HG03558 (cell line): ENCODE measurements at regions not wholly inside any gene's neighbourhood (a gene's known extent, or its start where the extent isn't known, plus 50 kb on each side); places are given as distances from the start of the nearest gene placed in this dataset.
"Not testable (repeated sequence)": the region's sequence is repeated elsewhere in the genome, so short reads cannot be mapped to it uniquely, and the experiment has no call there.

ENCODE experiments used
- ATAC-seq: cut with Tn5 transposase; IDR thresholded peaks from one replicate; pipeline ENCODE4 v1.9.1; 2021; ENCODE audit warnings: moderate number of reproducible peaks; ENCODE audit not compliant: unreplicated experiment; ENCODE audit errors: extremely low read depth

- no peak for ATAC-seq
Observed at GRCh38 chr2:7691961-7692656, 774.9 kb downstream of the RNF144A start.

DNA sequence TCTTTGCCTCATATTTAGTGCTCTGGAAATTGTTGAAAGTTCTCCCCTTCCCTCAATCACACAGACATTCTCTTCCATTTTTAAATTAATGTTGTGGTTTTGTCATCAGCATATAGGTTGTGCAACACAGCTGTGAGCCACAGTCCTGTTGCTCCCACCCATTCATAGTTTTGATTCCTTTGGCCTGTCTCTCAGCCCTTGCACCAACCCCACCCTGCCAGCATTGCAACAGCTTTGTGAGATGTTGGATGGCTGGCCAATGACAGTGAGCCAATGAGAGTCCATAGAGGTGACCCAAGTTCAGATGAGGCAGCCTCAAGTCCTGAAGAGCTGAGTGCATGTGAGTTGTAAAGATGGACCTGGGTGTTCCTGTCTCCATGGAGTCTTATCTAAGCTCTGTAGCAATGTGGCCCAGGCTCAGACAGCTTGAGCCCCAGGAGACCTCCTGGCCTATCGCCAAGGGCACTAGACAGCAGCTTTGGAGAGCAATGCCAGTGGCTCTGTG lies 775.5 kb downstream of the RNF144A start:
- ATAC-seq: no peak

DNA sequence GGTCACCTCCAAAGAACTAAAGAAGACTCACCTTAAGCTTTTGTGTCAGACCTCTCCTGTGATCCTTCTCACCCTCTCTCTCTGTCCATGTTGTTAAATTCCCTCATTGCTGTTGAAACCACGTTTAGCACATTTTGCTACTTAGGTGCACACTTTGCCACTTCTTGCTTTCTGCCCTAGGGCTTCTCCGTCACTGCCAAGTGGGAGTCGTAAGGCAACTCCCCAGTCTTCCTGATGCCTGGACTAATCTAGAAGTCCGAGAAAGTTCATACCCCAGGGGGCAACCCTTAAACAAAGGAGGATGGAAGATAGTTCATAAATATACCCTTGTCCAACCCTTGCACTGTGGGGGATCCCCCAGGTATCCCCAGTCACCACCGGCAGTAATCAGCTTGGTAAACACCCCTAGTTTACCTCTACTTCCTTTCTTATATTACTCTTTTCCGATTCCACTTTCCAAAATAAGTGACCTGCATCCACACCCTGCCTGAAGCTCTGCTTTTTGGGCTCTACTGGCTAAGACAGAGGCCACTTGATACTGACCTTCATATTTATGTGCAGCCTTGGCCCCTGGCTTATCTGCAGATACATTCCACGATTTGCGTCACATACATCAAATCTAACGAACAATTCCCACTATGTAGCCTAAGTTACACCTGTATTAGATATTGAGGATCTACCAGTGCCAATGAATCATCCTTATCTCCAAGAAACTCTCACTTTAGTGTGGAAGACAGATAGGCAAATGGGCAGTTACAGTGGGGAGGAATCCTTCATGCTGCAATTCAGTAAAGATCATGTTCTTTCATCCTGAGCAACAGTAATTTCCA lies 776.2 kb downstream of the RNF144A start:
- no peak for ATAC-seq

DNA sequence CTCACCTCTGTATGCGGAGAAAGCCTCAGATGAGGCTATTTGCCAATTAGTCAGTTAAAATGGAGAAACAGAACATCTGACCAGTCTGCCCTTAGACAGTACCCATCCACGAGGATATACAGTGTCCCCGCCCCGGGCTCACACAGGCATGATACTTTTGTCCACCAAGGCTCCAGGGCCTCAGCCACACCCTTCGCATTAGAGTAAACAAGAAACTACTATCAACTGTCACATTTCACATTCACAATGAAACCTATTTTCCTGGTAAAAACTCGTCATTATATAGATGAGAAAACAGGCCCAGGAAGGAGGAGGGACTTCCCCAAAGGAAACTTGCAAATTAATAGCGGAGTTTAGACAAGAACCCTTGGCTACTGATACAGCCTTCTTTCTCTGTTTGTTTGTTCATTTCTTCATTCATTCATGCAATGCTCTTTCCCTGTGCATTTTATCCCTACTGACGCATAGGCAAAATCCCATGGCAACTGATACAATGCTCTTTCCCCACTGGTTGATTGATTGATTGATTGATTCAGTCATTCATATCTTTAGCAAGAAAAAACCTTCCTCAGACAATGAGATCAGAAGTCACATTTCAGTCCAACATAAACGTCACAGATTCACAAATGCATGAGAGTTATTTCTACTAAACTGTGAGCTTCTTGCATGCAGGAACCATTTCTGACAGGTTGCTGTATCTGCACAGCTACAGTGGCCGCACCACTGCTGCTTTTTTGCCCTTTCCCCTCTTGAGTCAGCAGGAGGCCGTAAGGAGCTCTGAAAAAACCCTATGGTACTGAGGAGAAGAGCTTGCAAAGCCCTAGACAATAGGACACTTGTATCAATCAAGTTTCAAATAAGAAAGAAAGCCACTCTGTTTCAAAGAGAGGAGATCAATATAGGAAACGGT lies 777.1 kb downstream of the RNF144A start:
- ATAC-seq: no peak

GRCh38 chr2:7696556-7696955 lies 779.3 kb downstream of the RNF144A start:
- not testable (repeated sequence) for ATAC-seq

DNA sequence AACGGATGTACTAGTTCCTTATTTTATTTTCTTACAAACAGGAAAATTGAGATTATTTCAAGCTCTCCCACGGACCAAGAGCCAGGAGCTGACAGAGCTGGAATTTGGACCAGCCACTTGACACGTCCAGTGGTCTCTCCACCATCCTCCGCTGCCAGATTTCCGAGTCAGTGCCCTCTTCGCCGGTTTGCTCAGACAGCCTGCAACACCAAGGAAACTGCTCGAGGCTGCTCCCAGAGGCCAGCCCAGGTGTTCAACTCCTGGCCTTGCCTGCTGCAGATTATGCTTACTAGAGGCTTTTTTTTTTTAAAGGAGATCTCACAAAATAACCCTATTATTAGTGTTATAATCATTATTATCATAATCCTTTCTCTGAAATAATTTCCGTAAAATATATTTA lies 779.8 kb downstream of the RNF144A start:
- no peak for ATAC-seq

- ATAC-seq: no peak
Observed at GRCh38 chr2:7701791-7702190, 784.6 kb downstream of the RNF144A start.

GRCh38 chr2:7703048-7703447 lies 785.8 kb downstream of the RNF144A start:
- no peak for ATAC-seq

- no peak for ATAC-seq
Observed at GRCh38 chr2:7703543-7704144, 786.4 kb downstream of the RNF144A start.

GRCh38 chr2:7704296-7704865 lies 787.2 kb downstream of the RNF144A start:
- no peak for ATAC-seq

DNA sequence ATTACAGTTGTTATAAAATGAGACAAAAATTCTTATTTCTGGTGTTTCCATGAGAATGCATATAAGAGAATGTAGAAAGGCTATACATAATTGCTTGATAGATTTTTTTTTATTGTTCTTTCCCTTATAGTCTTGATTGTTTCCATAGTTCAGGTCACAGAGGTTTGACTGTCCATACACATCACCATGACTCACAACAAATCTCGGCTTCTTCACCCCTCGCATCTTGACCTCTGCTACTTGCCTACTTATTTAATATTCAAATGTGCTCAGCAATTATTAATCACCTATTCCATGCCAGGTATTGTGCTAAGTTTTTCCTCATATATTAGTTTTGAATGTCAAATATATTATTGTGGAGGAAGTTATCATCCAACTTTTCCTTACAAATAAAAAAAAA lies 789.6 kb downstream of the RNF144A start:
- no peak for ATAC-seq

DNA sequence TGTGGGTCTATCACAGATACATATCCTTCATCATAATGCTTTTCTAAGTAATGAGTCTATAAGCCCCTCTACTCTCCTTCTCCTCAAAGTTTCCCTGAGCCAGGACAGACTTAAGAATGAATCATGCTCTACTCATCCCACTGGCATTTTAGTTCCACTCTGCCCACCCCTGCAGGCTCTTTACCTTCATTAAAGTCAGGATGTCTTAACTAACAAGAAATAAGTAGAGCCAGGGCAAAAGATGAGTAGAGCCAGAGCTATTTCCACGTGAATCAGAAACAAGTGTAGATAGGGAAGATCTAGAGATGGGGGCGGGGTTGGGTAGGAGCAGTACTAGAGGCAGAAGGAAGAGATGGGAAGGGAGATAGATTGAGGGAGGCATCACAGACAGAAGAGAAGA lies 790.5 kb downstream of the RNF144A start:
- no peak for ATAC-seq

GRCh38 chr2:7709907-7710306 lies 792.7 kb downstream of the RNF144A start:
- no peak for ATAC-seq

DNA sequence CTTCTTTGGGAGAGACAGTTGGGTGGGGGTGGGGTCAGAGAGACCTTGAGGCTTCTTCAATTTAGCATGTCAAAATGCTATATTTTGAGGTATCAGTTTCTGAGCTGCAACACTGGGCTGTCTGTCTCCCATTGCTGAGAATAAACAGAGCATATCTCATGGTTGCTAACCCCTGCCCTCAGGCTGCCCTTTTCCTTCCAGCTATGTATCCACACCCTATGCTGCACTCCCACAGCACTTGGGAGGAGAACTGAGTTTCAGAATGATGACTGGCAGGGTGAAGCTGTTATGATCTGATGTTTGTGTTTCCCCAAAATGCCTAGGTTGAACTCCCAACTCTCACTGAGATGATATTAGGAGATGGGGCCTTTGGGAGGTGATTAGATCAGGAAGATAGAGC lies 794.0 kb downstream of the RNF144A start:
- no peak for ATAC-seq

GRCh38 chr2:7719876-7720275 lies 802.7 kb downstream of the RNF144A start:
- ATAC-seq: no peak

GRCh38 chr2:7721413-7721995 lies 804.3 kb downstream of the RNF144A start:
- ATAC-seq: no peak

DNA sequence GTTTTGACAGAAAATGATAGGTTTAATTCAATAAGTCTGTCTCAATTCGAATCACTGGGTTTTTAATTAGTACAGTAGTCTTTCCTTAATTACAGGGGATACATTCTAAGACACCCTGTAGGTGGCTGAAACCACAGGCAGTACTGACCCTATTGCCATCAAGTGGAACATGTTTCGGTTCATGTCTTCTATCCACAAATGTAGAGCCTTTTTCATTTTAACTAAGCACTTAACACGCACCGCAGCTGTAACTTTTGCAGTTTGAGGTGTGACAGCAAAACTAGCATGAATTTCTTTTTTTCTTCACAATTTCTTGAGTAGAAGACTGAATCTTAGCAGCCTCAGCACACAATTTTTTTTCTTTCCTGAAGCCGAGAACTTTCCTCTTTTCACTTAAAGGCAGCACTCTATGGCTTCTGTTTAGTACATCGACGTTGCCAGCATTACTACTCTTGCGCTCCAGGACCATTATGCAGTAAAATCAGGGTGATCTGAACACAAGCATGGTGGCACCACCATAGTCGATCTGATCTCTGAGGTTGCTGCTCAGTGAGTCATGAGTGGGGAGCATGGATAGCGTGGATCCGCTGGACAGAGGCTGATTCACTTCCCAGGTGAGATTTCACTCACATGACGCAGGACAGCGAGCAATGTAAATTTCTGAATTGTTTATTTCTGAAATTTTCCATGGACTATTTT lies 805.1 kb downstream of the RNF144A start:
- ATAC-seq: no peak

DNA sequence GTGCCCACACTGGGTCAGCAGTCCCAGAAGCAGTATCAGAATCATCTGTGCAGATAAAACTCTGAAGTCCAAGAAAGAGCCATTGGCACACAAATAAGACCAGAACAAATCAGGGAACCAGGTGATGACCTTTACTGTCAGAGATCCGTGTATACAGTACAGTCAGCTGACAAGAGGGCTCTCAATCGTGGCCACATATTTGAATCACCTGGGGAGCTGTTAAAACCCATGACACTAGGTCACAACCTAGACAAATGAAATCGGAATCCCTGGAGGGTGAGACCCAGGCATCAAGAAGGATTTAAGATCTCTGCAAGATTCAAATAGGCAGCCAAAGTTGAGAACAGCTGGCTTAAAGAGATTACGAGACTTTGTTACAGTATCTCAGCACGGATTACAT lies 807.1 kb downstream of the RNF144A start:
- ATAC-seq: no peak
